HG03196 (cell line): ENCODE measurements at regions not wholly inside any gene's neighbourhood (a gene's known extent, or its start where the extent isn't known, plus 50 kb on each side); places are given as distances from the start of the nearest gene placed in this dataset.
A peak's percentile ranks its signal among the peaks of the same experiment; 100 is the strongest.
"Not testable (repeated sequence)": the region's sequence is repeated elsewhere in the genome, so short reads cannot be mapped to it uniquely, and the experiment has no call there.

ENCODE experiments used
- ATAC-seq: cut with Tn5 transposase; IDR thresholded peaks from one replicate; pipeline ENCODE4 v1.9.1; 2021; ENCODE audit not compliant: unreplicated experiment

GRCh38 chr15:92803536-92803851 is 96.6 kb upstream of the CHD2 start:
- ATAC-seq: no peak

- peak; percentile 42 for ATAC-seq
Observed at GRCh38 chr15:92803852-92804609, 96.1 kb upstream of the CHD2 start.

- not testable (repeated sequence) for ATAC-seq
Observed at GRCh38 chr15:92804610-92804936, 95.6 kb upstream of the CHD2 start.

GRCh38 chr15:92805080-92805690 is 94.9 kb upstream of the CHD2 start:
- no peak for ATAC-seq

GRCh38 chr15:92806171-92806570 is 94.0 kb upstream of the CHD2 start:
- ATAC-seq: not testable (repeated sequence)

- no peak for ATAC-seq
Observed at GRCh38 chr15:92806763-92807162, 93.4 kb upstream of the CHD2 start.

GRCh38 chr15:92807971-92808571 is 92.1 kb upstream of the CHD2 start:
- no peak for ATAC-seq

- ATAC-seq: peak; percentile 17
Observed at GRCh38 chr15:92808598-92809063, 91.5 kb upstream of the CHD2 start.

GRCh38 chr15:92809064-92809879 is 90.9 kb upstream of the CHD2 start:
- peak; percentile 89 for ATAC-seq

- ATAC-seq: no peak
Observed at GRCh38 chr15:92809880-92810361, 90.2 kb upstream of the CHD2 start.

GRCh38 chr15:92810418-92811138 is 89.5 kb upstream of the CHD2 start:
- no peak for ATAC-seq

- no peak for ATAC-seq
Observed at GRCh38 chr15:92811148-92811913, 88.8 kb upstream of the CHD2 start.

- ATAC-seq: no peak
Observed at GRCh38 chr15:92812271-92812670, 87.9 kb upstream of the CHD2 start.

- no peak for ATAC-seq
Observed at GRCh38 chr15:92813485-92813884, 86.6 kb upstream of the CHD2 start.

- no peak for ATAC-seq
Observed at GRCh38 chr15:92817339-92817886, 82.7 kb upstream of the CHD2 start.

GRCh38 chr15:92818651-92819277 is 81.4 kb upstream of the CHD2 start:
- no peak for ATAC-seq

- ATAC-seq: no peak
Observed at GRCh38 chr15:92819278-92820235, 80.6 kb upstream of the CHD2 start.
